PFSK-1 (cell line): ENCODE measurements at regions not wholly inside any gene's neighbourhood (a gene's known extent, or its start where the extent isn't known, plus 50 kb on each side); places are given as distances from the start of the nearest gene placed in this dataset.

Experiments used
- POLR2AphosphoS5 ChIP-seq: IDR thresholded peaks from 2 replicates; pipeline ENCODE4 v1.6.1; 2012; ENCODE audit warnings: low read depth, mild to moderate bottlenecking, control low read depth, low read length, moderate library complexity
- SIN3A ChIP-seq: IDR thresholded peaks from 2 replicates; pipeline ENCODE4 v1.6.1; 2012; ENCODE audit warnings: mild to moderate bottlenecking, low read length, moderate library complexity, borderline replicate concordance; ENCODE audit not compliant: insufficient read depth

- TF ChIP-seq POLR2AphosphoS5 (no peak), SIN3A (no peak)
Measured at GRCh38 chr5:82642313-82642712, 364.2 kb upstream of the RPS23 start.
